GM21825 (cell line): ENCODE measurements at regions not wholly inside any gene's neighbourhood (a gene's known extent, or its start where the extent isn't known, plus 50 kb on each side); places are given as distances from the start of the nearest gene placed in this dataset.

Source experiments
- ATAC-seq: cut with Tn5 transposase; IDR thresholded peaks from one replicate; pipeline ENCODE4 v1.9.1; 2021; ENCODE audit warnings: mild to moderate bottlenecking, moderate library complexity; ENCODE audit not compliant: unreplicated experiment

GRCh38 chr12:40614923-40615322, 77.3 kb upstream of the CNTN1 start:
- no peak for ATAC-seq

- ATAC-seq = no peak
Measured at GRCh38 chr12:40615590-40615989, 76.6 kb upstream of the CNTN1 start.

GRCh38 chr12:40616383-40616915, 75.8 kb upstream of the CNTN1 start:
- no peak for ATAC-seq

- no peak for ATAC-seq
Measured at GRCh38 chr12:40618636-40619035, 73.6 kb upstream of the CNTN1 start.

GRCh38 chr12:40620564-40621019, 71.6 kb upstream of the CNTN1 start:
- no peak for ATAC-seq

GRCh38 chr12:40622246-40622838, 69.9 kb upstream of the CNTN1 start:
- no peak for ATAC-seq

- no peak for ATAC-seq
Measured at GRCh38 chr12:40632171-40632570, 60.1 kb upstream of the CNTN1 start.

GRCh38 chr12:40632933-40633332, 59.3 kb upstream of the CNTN1 start:
- no peak for ATAC-seq

- ATAC-seq = no peak
Measured at GRCh38 chr12:40634517-40635131, 57.6 kb upstream of the CNTN1 start.

- no peak for ATAC-seq
Measured at GRCh38 chr12:40635141-40635731, 57.0 kb upstream of the CNTN1 start.
